ENCODE measurements at regions not wholly inside any gene's neighbourhood (a gene's known extent, or its start where the extent isn't known, plus 50 kb on each side); places are given as distances from the start of the nearest gene placed in this dataset.

GRCh38 chr14:104284636-104285507 is 146.5 kb downstream of the KIF26A start:
- TF ChIP-seq TAF1 (IDR thresholded peaks at IDR 0.05; ENCODE audit: borderline replicate concordance, insufficient read depth, low read length): no peak
- TF ChIP-seq REST (IDR thresholded peaks at IDR 0.05; ENCODE audit: insufficient read depth in 1 of 2, low read depth in 2 of 2, low read length in 2 of 2): no peak
- no peak for TF ChIP-seq SIN3A (IDR thresholded peaks at IDR 0.05; ENCODE audit: borderline replicate concordance, insufficient read depth, low read length)
- no peak for TF ChIP-seq POLR2AphosphoS5 (IDR thresholded peaks at IDR 0.05; ENCODE audit: low read depth, low read length)
